Muscle of leg (tissue), 3 donors: ENCODE measurements at regions not wholly inside any gene's neighbourhood (a gene's known extent, or its start where the extent isn't known, plus 50 kb on each side); places are given as distances from the start of the nearest gene placed in this dataset.
"Not testable (repeated sequence)": the region's sequence is repeated elsewhere in the genome, so short reads cannot be mapped to it uniquely, and the experiment has no call there.

Experiments
- DNase-seq: peaks from one replicate; pipeline ENCODE4 v3.0.0; 2013
- H3K27ac ChIP-seq: one replicate; pipeline ENCODE4 v1.5.1; 2013; ENCODE audit warnings: mild to moderate bottlenecking, low read length, control low read depth
- H3K27me3 ChIP-seq: one replicate; pipeline ENCODE4 v1.6.1; 2013; ENCODE audit warnings: low read length; ENCODE audit not compliant: control insufficient read depth, insufficient read depth
- H3K36me3 ChIP-seq: one replicate; pipeline ENCODE4 v1.6.1; 2013; ENCODE audit warnings: low read length; ENCODE audit not compliant: control insufficient read depth, insufficient read depth
- H3K4me1 ChIP-seq: one replicate; pipeline ENCODE4 v1.6.1; 2013; ENCODE audit warnings: low read length; ENCODE audit not compliant: control insufficient read depth, insufficient read depth
- H3K4me3 ChIP-seq: one replicate; pipeline ENCODE4 v1.5.1; 2013; ENCODE audit warnings: low read length, control low read depth
- H3K9me3 ChIP-seq: replicated peaks from 2 replicates; pipeline ENCODE4 v1.6.1; 2013; ENCODE audit warnings: low read depth, low read length; ENCODE audit not compliant: control insufficient read depth
- WGBS: methylation state at CpG from one replicate; pipeline ENCODE4 v1.1.5; 2013; ENCODE audit warnings: missing lambda C conversion rate; ENCODE audit not compliant: insufficient coverage; 5-methylcytosine and 5-hydroxymethylcytosine counted together

DNA sequence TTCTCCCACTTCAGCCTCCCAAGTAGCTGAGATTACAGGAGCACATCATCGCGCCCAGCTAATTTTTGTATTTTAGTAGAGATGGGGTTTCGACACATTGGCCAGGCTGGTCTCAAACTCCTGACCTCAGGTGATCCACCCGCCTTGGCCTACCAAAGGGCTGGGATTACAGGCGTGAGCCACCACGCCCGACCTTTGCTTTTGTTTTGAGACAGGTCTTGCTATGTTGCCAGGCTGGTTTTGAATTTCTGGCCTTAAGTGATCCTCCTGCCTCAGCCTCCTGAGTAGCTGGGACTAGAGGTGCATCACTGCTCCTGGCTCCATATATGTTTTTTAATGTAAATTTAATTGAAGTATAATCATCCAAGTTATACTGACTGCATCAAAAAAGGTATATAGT, 80.2 kb upstream of the NEK6 start:
- H3K4me3 ChIP-seq, H3K27ac ChIP-seq, H3K4me1 ChIP-seq, H3K36me3 ChIP-seq, DNase-seq, H3K9me3 ChIP-seq: not testable (repeated sequence)
- H3K27me3 ChIP-seq = peaks cover 22% of the 10 kb centered on the region
- WGBS = 100% methylated on average over 4 of the region's 7 CpGs

GRCh38 chr9:124179196-124180071, 78.3 kb upstream of the NEK6 start:
- Histone ChIP-seq H3K9me3 (peaks cover 2% of the 10 kb centered on the region), H3K27me3 (peaks cover 23% of the 10 kb centered on the region), H3K27ac (no peak overlapping the region), H3K36me3 (no peaks in the 10 kb centered on the region), H3K4me3 (no peak overlapping the region), H3K4me1 (peaks cover 10% of the 10 kb centered on the region)
- 94% methylated on average over 11 of the region's 19 CpGs for WGBS
- no peak for DNase-seq

DNA sequence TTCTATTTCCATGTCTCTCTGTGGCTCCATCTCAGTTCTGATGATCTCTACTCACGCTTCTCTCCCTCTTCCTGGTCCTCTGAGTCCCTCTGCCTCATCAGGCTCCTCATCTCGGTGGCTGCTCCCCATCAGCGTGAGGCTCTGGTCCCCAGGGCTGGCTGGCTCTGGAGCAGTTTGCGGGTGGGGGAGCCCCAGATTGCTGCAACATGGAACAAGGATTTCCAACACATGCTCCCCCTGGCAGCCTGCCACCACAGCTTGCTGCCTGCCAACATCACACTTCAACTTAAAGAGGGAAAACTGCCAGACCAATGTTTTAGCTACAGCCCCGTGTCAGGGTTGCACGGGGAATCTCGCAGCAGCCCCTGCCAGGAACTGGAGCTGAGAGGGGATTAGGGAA, 77.2 kb upstream of the NEK6 start:
- H3K4me3 ChIP-seq = no peak overlapping the region
- peaks cover 23% of the 10 kb centered on the region for H3K27me3 ChIP-seq
- H3K4me1 ChIP-seq = peaks cover 10% of the 10 kb centered on the region
- no peak overlapping the region for H3K27ac ChIP-seq
- peaks cover 2% of the 10 kb centered on the region for H3K9me3 ChIP-seq
- DNase-seq = peak; percentile 84
- H3K36me3 ChIP-seq = no peaks in the 10 kb centered on the region
- 23% methylated on average over 4 of the region's 7 CpGs for WGBS

DNA sequence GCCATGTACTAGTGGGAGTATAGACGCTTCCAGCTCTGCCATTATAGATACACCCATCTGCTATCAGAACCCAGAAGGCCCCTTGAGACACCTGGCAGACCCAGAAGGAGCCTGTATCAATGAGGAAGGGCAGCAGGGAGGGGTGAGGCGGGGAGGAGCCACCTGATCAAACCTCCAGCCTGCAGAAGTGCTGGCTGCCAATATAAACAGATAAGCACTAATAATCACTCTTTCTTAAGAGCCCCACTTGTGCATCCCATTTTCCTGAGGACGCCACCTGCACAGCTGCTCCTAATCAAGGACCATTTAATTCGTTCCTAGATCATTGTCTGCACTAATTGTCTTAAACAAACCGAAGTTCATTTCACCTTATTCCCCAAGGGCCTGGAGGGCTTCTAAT, 75.0 kb upstream of the NEK6 start:
- Histone ChIP-seq H3K4me1 (peaks cover 10% of the 10 kb centered on the region), H3K27ac (no peak overlapping the region), H3K36me3 (no peaks in the 10 kb centered on the region), H3K9me3 (peaks cover 2% of the 10 kb centered on the region), H3K4me3 (no peak overlapping the region), H3K27me3 (peaks cover 27% of the 10 kb centered on the region)
- WGBS = 82% methylated on average over 3 of the region's 5 CpGs
- DNase-seq = no peak

- WGBS = 81% methylated on average over 2 of the region's 3 CpGs
- peaks cover 27% of the 10 kb centered on the region for H3K27me3 ChIP-seq
- no peak for DNase-seq
- no peak overlapping the region for H3K27ac ChIP-seq
- H3K4me1 ChIP-seq = peaks cover 10% of the 10 kb centered on the region
- H3K36me3 ChIP-seq = no peaks in the 10 kb centered on the region
- H3K4me3 ChIP-seq = no peak overlapping the region
- H3K9me3 ChIP-seq = peaks cover 2% of the 10 kb centered on the region
Measured at GRCh38 chr9:124183772-124184171, 74.0 kb upstream of the NEK6 start.

DNA sequence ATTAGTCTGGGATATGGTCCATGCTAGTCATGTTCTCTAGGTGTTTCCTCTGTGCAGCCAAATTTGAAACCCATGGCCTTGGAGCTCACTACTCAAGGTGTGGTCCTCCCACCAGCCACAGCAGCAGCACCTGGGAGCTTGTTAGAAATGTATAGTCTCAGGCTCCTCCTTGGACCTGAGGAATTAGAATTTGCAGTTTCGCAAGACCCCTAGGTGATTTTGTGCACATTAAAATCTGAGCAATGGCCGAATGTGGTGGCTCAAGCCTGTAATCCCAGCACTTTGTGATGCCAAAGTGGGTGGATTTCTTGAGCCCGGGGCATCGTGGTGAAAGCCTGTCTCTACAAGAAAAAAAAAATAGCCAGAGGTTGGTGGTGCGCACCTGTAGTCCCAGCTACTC, 72.3 kb upstream of the NEK6 start:
- Histone ChIP-seq H3K27ac (no peak overlapping the region), H3K4me1 (peaks cover 7% of the 10 kb centered on the region), H3K9me3 (peaks cover 2% of the 10 kb centered on the region), H3K36me3 (no peaks in the 10 kb centered on the region), H3K27me3 (peaks cover 23% of the 10 kb centered on the region), H3K4me3 (no peak overlapping the region)
- 95% methylated on average over 4 of the region's 5 CpGs for WGBS
- no peak for DNase-seq

DNA sequence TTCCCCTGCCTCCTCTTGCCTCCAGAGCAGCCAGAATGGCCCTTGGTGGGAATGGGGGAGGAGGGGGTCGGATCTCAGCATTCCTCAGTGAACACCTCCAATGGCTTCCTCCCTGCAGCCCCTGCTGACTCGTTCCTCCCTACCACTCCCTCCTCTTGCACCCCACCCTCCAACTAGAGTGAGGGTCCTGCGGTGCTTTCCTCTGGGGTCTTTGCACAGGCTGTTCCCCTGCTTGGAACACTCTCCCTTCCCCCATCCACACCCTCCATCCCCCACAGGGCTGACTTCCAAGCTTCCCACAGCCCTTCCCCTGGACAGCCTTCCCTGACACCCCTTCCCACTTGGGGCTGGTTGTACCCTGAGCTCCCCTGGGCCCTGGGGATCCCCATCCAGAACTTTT, 70.4 kb upstream of the NEK6 start:
- 43% methylated on average over 2 of the region's 3 CpGs for WGBS
- H3K4me1 ChIP-seq = no peaks in the 10 kb centered on the region
- H3K27me3 ChIP-seq = peaks cover 9% of the 10 kb centered on the region
- no peak for DNase-seq
- H3K27ac ChIP-seq = no peak overlapping the region
- peaks cover 2% of the 10 kb centered on the region for H3K9me3 ChIP-seq
- no peaks in the 10 kb centered on the region for H3K36me3 ChIP-seq
- H3K4me3 ChIP-seq = no peak overlapping the region

DNA sequence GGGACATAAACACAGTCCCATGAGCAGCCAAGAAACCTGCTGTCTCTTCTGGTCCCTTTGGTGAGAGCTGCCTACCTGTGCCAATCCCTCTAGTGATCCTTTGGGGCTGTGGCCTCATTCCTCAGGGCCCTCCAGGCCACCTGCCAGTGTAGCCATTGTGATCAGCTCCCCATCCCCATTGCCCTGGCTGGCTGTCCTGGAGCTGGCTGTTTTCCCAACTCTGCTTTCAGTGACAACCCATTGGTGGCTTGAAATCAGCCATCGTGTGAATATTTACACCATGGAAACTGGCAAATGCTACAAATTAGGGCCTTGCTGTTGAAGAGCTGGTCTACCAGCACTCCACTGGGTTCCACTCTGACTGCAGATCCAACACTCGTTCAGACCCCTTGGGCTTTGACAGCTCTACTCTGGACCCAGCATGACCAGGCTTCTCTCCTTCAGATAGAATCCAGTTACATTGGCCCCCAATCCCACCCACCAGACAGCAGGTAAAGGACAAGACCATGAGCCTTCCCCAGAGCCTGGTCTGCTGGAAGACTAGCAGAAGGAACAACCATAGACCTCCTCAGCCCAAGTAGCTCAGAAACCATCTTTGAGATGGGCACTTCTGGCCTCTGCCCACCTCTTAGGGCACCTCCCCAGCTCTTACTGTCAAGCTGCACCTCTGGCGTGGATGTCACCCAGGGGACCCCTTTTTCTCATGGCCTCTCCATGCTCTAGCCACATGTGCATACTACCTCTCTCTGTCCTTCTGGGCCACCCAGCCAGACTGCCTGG, 69.2 kb upstream of the NEK6 start:
- no peak for DNase-seq
- H3K9me3 ChIP-seq = peaks cover 2% of the 10 kb centered on the region
- no peaks in the 10 kb centered on the region for H3K4me1 ChIP-seq
- H3K36me3 ChIP-seq = no peaks in the 10 kb centered on the region
- no peak overlapping the region for H3K27ac ChIP-seq
- H3K4me3 ChIP-seq = no peak overlapping the region
- 76% methylated on average over 3 of the region's 3 CpGs for WGBS
- H3K27me3 ChIP-seq = peaks cover 9% of the 10 kb centered on the region

DNA sequence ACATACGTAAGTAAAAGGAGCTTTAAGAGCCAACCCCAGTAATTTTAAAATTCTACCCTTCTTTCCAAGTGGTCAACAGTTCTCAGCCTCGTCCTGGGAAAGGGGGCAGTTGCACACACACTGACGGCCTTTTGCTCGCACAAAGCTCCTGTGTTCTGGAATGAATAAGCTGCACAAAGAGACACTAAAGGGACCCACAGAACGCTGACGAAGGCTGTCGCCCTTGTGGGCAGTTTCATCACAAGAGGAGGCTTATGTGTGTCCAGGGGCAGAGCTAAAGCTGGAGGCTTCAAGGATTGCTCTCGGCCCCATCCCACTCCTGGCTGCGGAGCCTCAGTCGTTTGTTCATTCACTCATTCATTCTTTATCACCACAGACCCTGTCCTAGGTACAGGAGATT, 67.0 kb upstream of the NEK6 start:
- no peaks in the 10 kb centered on the region for H3K36me3 ChIP-seq
- DNase-seq = no peak
- H3K4me1 ChIP-seq = no peaks in the 10 kb centered on the region
- H3K27me3 ChIP-seq = peaks cover 4% of the 10 kb centered on the region
- no peak overlapping the region for H3K27ac ChIP-seq
- no peak overlapping the region for H3K4me3 ChIP-seq
- peaks cover 2% of the 10 kb centered on the region for H3K9me3 ChIP-seq
- 76% methylated on average over 4 of the region's 10 CpGs for WGBS

- no peak overlapping the region for H3K27ac ChIP-seq
- no peak overlapping the region for H3K4me3 ChIP-seq
- H3K9me3 ChIP-seq = peaks cover 2% of the 10 kb centered on the region
- no peaks in the 10 kb centered on the region for H3K4me1 ChIP-seq
- DNase-seq = no peak
- H3K27me3 ChIP-seq = peaks cover 4% of the 10 kb centered on the region
- WGBS = 88% methylated on average over 2 of the region's 6 CpGs
- no peaks in the 10 kb centered on the region for H3K36me3 ChIP-seq
Measured at GRCh38 chr9:124191691-124192395, 65.9 kb upstream of the NEK6 start.
